ENCODE measurements at regions not wholly inside any gene's neighbourhood (a gene's known extent, or its start where the extent isn't known, plus 50 kb on each side); places are given as distances from the start of the nearest gene placed in this dataset.
"Not testable (repeated sequence)": the region's sequence is repeated elsewhere in the genome, so short reads cannot be mapped to it uniquely, and the experiment has no call there.

DNA sequence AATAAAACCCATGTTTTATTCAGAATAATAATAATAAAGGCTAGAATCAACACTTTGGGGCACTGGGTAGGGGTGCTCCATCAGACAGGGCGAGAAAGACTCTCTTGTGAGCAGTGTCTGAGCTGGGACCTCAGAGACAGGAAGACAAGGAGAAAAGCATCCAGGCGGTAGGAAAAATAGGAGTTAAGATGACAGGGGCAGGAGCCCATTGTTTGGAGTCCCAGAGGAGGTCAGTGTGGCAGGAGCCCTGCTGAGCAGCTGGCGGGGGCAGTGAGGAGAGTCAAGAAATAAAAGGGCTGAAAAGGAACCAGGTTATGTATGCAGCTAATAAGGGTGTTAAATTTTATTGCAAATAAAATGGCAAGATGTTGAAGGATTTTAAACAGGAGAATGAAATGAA is 457.4 kb downstream of the FBXO15 start:
- no peak for DNase-seq (ENCODE audit: extremely low read depth, low read depth, low spot score)

DNA sequence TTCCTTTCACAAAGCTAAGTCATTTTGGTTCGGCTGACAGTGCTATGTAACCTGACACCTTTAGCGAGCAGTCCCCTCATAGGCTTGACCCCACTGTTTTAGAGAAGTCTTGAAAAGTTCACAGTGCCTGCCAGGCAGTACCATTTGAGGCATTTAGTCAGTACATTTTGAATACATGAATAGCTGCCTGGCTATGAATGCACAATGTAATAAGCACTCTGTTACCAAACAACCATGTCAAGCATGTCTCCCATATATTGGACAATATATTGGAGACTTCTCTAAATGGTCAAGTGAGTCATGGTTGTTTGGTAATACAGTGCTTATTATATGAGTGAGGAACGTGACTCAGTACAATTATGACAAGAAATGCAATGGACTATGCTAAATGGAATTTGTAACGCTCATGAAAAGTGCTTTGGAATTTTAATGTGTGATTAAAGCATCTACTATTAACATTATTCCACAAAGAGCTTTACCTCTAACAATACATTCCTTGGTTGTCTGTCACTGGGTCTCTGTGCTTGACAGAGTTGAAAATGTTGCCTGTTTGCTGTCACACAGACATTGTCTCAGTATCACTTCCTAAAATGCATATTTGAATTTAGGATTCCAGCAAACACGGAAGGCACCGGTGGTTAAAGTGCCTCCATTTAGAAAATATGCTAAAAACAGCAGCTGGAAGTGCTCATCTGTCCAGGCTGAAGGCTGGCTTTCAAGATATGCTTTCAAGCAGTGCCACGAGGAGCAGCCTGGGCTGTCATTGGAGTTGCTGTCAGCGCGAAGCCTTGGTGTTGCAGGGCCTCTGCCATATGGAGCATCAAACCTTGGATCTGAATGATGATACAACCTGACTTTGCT is 458.6 kb downstream of the FBXO15 start:
- no peak for DNase-seq (ENCODE audit: extremely low read depth, low read depth, low spot score)

GRCh38 chr18:73688161-73688560 is 459.5 kb downstream of the FBXO15 start:
- no peak for DNase-seq (ENCODE audit: extremely low read depth, low read depth, low spot score)

GRCh38 chr18:73684647-73685046 is 463.0 kb downstream of the FBXO15 start:
- DNase-seq (ENCODE audit: extremely low read depth, low read depth, low spot score), result no peak

GRCh38 chr18:73683409-73684238 is 464.0 kb downstream of the FBXO15 start:
- DNase-seq (ENCODE audit: extremely low read depth, low read depth, low spot score), result no peak

GRCh38 chr18:73681912-73682311 is 465.7 kb downstream of the FBXO15 start:
- DNase-seq (ENCODE audit: extremely low read depth, low read depth, low spot score), result no peak

DNA sequence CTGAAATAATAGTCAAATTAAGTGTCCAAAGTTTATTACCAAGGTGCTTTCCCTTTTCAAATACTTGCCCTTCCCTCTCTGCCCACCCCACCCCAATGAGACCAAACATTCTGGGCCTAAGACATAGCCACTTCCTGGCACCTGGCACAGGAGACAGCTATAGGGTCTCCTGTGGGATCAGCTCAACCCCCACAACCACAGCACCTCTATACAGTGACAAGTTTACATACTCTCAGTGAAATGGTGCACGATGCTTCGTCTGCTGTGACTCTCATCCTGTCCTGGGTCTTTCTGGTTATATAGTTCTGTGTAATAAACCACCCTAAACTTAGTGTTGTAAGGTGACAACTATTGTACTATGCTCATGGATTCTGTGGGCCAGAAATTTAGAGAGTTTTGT is 466.2 kb downstream of the FBXO15 start:
- DNase-seq (ENCODE audit: extremely low read depth, low read depth, low spot score), result no peak

- DNase-seq (ENCODE audit: extremely low read depth, low read depth, low spot score), result no peak
These were observed 467.5 kb downstream of the FBXO15 start for GRCh38 chr18:73679941-73680712.

- no peak for DNase-seq (ENCODE audit: extremely low read depth, low read depth, low spot score)
These were observed 470.2 kb downstream of the FBXO15 start for GRCh38 chr18:73677450-73677849.

- no peak for DNase-seq (ENCODE audit: extremely low read depth, low read depth, low spot score)
These were observed 473.3 kb downstream of the FBXO15 start for GRCh38 chr18:73674125-73674865.

DNA sequence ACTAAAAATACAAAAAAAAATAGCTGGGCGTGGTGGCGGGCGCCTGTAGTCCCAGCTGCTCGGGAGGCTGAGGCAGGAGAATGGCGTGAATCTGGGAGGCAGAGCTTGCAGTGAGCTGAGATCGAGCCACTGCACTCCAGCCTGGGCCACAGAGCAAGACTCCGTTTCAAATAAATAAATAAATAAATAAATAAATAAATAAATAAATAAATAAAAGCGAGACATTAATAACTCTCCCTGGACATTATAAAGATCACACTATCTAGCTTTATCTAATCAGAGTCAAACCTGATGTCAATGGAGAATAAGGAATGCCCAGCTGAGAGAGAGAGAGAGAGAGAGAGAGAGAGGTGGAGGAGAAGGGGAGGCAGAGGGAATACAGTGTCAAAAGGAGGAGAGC is 476.2 kb downstream of the FBXO15 start:
- not testable (repeated sequence) for DNase-seq (ENCODE audit: extremely low read depth, low read depth, low spot score)

DNA sequence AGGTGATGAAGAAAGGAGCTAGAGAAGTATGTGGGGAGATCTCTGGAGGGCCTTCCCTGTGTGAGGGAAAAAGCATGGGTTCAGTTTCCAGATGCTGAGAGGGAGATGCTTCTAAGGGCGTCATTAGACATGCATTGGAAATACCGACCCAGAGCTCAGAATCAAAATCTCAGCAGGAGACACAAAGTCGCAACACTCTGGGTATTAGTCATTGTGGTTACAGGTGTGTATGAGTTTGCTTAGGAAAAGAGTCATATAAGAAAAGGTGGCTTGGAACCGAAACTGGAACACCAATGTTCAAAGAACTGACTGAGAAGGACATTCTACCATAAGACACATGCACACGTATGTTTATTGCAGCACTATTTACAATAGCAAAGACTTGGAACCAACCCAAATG is 477.1 kb downstream of the FBXO15 start:
- no peak for DNase-seq (ENCODE audit: extremely low read depth, low read depth, low spot score)

DNA sequence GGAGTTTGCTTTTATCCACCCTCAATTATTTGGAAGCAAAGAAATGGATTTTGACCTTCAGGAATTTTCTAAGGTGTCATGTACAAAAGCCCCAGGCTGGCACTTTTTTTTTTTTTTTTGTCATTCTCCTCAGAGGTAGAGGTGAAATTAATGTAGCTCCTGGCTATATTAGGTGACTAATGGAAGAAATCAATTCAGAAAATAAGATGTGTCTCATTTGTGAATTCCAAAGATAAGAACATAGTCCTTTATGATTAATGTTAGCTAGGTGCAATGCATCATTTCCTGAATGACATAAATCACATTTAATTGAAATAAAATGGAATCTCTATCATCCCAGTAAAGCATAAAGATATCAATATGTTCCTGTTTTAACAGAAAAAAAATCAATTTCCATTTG is 477.6 kb downstream of the FBXO15 start:
- no peak for DNase-seq (ENCODE audit: extremely low read depth, low read depth, low spot score)

DNA sequence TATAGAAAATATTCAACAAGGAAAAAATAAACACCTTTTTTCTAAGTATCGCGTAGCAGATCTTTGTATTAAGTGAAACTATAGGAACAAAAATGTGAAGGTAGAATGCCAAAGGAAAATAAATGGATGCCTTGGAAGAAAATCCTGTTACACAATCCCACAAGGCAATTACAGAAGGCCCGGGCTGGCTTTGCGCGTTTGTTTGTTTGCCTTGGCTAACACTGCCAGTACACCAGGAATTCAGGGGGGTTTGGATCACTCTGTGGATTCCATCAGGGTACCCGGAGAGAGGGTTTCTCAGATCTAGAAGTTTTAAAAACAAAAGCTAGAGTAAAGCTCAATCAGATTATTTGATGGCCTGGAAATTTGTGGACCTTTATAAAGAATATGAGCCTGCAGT is 478.3 kb downstream of the FBXO15 start:
- DNase-seq (ENCODE audit: extremely low read depth, low read depth, low spot score), result no peak

DNA sequence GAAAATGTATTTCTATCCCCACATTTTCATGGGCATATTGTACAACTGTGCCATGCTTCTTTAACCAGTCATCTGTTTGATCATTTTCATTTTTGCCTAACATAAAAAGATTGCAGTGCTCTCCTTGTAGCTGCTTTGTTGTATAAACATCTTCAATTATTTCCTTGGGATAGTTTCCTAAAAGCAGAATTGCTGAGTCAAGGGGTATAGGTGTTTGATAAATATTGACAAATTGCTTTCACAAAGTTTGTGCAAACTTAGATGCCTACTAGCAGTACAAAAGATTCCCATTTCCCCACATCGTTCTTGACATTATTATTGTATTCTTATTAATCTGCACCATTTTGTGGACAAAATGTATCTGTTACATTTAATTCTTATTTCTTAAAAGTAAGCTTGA is 479.6 kb downstream of the FBXO15 start:
- DNase-seq (ENCODE audit: extremely low read depth, low read depth, low spot score), result no peak

DNA sequence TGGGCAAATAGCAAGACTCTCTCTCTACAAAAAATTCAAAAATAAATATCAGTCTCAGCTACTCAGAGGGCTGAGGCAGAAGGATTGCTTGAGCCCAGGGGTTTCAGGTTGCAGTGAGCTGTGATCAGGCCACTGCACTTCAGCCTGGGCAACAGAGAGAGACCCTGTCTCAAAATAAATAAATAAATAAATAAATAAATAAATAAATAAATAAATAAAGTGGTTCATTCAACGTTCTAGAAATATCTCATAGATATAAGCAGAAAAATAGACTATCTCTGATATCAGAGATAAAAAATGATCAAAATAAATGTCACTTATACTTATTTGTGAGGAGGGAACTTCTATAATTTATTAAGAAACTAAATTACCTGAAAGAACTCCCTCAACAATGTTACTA is 480.9 kb downstream of the FBXO15 start:
- no peak for DNase-seq (ENCODE audit: extremely low read depth, low read depth, low spot score)

DNA sequence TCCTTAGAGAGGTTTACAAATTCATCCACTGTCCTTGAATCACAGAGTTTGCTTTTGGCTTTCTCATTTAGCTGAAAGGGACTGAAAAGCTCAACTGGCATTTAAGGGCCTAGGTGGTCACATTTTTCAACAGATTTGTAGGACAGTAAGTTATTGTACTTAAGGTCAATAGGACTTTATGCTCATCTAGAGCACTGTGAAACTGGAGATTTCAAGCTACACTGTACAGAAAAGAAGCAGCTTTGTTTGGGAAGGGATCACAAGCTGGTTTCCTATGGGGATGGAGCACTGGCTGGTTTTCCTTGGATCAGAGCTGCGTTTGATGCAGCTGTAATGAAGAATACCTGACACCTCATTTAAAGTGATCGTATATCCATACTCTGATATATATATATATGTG is 482.7 kb downstream of the FBXO15 start:
- DNase-seq (ENCODE audit: extremely low read depth, low read depth, low spot score), result no peak

GRCh38 chr18:73663581-73663980 is 484.1 kb downstream of the FBXO15 start:
- DNase-seq (ENCODE audit: extremely low read depth, low read depth, low spot score), result no peak

DNA sequence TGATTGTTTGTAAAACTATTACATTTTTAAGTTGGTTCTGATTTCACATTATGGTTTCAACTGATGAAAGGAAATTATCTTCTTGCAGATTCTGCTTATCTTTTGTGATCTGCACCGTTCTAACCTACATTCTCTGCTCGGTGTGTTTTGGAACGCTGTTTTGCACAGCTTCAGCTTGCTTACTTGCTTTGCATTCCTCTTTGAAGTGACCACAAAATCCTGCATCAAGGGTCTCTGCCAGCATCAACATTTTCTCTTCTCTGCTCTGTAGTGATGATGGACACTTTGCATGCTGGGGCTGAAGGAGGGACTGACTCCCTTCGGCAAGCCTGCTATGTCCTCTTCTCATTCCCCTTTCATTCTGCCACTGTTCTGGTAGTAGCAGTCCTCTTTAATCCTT is 485.2 kb downstream of the FBXO15 start:
- DNase-seq (ENCODE audit: extremely low read depth, low read depth, low spot score), result no peak
